ENCODE measurements at regions not wholly inside any gene's neighbourhood (a gene's known extent, or its start where the extent isn't known, plus 50 kb on each side); places are given as distances from the start of the nearest gene placed in this dataset.

GRCh38 chrX:39862963-39863362 lies 234.8 kb downstream of the BCOR start:
- CTCF ChIA-PET = no interaction called here
- TF ChIP-seq ZNF335 (tag by site-specific recombination; conservative IDR thresholded peaks at IDR 0.05) = no peak
- TF ChIP-seq MEIS1 (CRISPR knock-in tag; IDR thresholded peaks at IDR 0.05; ENCODE audit: borderline replicate concordance) = no peak
- TF ChIP-seq ZNF596 (tag by site-specific recombination; IDR thresholded peaks at IDR 0.05) = no peak
- no peak for TF ChIP-seq ZNF677 (tag by site-specific recombination; IDR thresholded peaks at IDR 0.05)
- no peak for TF ChIP-seq ZNF785 (tag by site-specific recombination; IDR thresholded peaks at IDR 0.05)
- no peak for TF ChIP-seq SCRT2 (tag by site-specific recombination; IDR thresholded peaks at IDR 0.05)
- no peak for TF ChIP-seq ZXDB (tag by site-specific recombination; IDR thresholded peaks at IDR 0.05)
- Histone ChIP-seq H3K36me3 (ENCODE audit: control insufficient read depth in 2 of 2, insufficient read depth in 1 of 2, low read length in 2 of 2) (no peaks in the 10 kb centered on the region), H3K9me3 (ENCODE audit: control insufficient read depth, insufficient read depth, low read depth, low read length) (no peaks in the 10 kb centered on the region), H3K4me3 (ENCODE audit: low read depth, low read length) (no peak overlapping the region), H3K27ac (ENCODE audit: extremely low read depth, low read depth, low read length) (no peak overlapping the region), H3K4me1 (ENCODE audit: control insufficient read depth, insufficient read depth, low read length) (no peaks in the 10 kb centered on the region)
- POLR2A ChIA-PET = no interaction called here

DNA sequence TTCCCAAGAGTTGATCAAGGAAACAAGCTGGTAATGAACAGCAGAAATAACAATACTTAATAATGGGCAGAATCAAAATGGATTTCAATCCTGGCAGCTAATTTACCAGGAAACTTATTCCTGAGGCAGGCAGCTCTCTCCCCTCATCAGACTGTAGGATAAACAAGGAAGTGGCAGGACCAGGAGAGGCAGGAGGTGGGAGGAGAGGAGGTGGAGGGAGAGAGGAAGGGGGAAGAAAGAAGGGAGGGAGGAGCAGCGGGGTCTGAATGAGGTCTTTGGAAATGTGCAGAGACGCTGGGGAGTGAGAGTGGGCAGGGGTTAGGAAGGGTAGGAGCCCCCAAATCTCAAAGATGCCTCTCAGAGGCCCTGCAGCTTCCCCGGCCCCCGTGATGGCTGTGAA lies 231.5 kb downstream of the BCOR start:
- CTCF ChIA-PET = interaction anchor here (0.9 kb wide), 1 partner anchor 10 kb away, joined by 4 read pairs; no protein-coding TSS in a partner anchor
- no peaks in the 10 kb centered on the region for H3K36me3 ChIP-seq (ENCODE audit: control insufficient read depth in 2 of 2, insufficient read depth in 1 of 2, low read length in 2 of 2)
- H3K27ac ChIP-seq (ENCODE audit: extremely low read depth, low read depth, low read length) = no peak overlapping the region
- 0 out of 2 replicates have a peak, but pooled peaks cover 2% of the 10 kb centered on the region for H3K4me1 ChIP-seq (ENCODE audit: control insufficient read depth, insufficient read depth, low read length)
- H3K9me3 ChIP-seq (ENCODE audit: control insufficient read depth, insufficient read depth, low read depth, low read length) = no peaks in the 10 kb centered on the region
- no peak overlapping the region for H3K4me3 ChIP-seq (ENCODE audit: low read depth, low read length)
- POLR2A ChIA-PET = no interaction called here
- TF ChIP-seq EGR2 (tag by site-specific recombination; IDR thresholded peaks at IDR 0.05; ENCODE audit: low read depth) = peak; percentile 78
- TF ChIP-seq, protein P1, sequence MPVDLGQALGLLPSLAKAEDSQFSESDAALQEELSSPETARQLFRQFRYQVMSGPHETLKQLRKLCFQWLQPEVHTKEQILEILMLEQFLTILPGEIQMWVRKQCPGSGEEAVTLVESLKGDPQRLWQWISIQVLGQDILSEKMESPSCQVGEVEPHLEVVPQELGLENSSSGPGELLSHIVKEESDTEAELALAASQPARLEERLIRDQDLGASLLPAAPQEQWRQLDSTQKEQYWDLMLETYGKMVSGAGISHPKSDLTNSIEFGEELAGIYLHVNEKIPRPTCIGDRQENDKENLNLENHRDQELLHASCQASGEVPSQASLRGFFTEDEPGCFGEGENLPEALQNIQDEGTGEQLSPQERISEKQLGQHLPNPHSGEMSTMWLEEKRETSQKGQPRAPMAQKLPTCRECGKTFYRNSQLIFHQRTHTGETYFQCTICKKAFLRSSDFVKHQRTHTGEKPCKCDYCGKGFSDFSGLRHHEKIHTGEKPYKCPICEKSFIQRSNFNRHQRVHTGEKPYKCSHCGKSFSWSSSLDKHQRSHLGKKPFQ (tag by site-specific recombination; IDR thresholded peaks at IDR 0.05) = no peak
- no peak for TF ChIP-seq REPIN1 (tag by site-specific recombination; IDR thresholded peaks at IDR 0.05; ENCODE audit: low read depth)
- TF ChIP-seq, protein P2, sequence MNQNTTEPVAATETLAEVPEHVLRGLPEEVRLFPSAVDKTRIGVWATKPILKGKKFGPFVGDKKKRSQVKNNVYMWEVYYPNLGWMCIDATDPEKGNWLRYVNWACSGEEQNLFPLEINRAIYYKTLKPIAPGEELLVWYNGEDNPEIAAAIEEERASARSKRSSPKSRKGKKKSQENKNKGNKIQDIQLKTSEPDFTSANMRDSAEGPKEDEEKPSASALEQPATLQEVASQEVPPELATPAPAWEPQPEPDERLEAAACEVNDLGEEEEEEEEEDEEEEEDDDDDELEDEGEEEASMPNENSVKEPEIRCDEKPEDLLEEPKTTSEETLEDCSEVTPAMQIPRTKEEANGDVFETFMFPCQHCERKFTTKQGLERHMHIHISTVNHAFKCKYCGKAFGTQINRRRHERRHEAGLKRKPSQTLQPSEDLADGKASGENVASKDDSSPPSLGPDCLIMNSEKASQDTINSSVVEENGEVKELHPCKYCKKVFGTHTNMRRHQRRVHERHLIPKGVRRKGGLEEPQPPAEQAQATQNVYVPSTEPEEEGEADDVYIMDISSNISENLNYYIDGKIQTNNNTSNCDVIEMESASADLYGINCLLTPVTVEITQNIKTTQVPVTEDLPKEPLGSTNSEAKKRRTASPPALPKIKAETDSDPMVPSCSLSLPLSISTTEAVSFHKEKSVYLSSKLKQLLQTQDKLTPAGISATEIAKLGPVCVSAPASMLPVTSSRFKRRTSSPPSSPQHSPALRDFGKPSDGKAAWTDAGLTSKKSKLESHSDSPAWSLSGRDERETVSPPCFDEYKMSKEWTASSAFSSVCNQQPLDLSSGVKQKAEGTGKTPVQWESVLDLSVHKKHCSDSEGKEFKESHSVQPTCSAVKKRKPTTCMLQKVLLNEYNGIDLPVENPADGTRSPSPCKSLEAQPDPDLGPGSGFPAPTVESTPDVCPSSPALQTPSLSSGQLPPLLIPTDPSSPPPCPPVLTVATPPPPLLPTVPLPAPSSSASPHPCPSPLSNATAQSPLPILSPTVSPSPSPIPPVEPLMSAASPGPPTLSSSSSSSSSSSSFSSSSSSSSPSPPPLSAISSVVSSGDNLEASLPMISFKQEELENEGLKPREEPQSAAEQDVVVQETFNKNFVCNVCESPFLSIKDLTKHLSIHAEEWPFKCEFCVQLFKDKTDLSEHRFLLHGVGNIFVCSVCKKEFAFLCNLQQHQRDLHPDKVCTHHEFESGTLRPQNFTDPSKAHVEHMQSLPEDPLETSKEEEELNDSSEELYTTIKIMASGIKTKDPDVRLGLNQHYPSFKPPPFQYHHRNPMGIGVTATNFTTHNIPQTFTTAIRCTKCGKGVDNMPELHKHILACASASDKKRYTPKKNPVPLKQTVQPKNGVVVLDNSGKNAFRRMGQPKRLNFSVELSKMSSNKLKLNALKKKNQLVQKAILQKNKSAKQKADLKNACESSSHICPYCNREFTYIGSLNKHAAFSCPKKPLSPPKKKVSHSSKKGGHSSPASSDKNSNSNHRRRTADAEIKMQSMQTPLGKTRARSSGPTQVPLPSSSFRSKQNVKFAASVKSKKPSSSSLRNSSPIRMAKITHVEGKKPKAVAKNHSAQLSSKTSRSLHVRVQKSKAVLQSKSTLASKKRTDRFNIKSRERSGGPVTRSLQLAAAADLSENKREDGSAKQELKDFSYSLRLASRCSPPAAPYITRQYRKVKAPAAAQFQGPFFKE (tag by site-specific recombination; IDR thresholded peaks at IDR 0.05; ENCODE audit: borderline replicate concordance) = no peak
- TF ChIP-seq GLIS2 (tag by site-specific recombination; IDR thresholded peaks at IDR 0.05) = no peak
- no peak for TF ChIP-seq ZNF670 (tag by site-specific recombination; IDR thresholded peaks at IDR 0.05; ENCODE audit: low read depth)
- no peak for TF ChIP-seq ZNF311 (tag by site-specific recombination; IDR thresholded peaks at IDR 0.05; ENCODE audit: borderline replicate concordance)
- TF ChIP-seq ZNF157 (tag by site-specific recombination; IDR thresholded peaks at IDR 0.05) = no peak
- no peak for TF ChIP-seq ZNF692 (tag by site-specific recombination; IDR thresholded peaks at IDR 0.05)
- TF ChIP-seq, protein P3, sequence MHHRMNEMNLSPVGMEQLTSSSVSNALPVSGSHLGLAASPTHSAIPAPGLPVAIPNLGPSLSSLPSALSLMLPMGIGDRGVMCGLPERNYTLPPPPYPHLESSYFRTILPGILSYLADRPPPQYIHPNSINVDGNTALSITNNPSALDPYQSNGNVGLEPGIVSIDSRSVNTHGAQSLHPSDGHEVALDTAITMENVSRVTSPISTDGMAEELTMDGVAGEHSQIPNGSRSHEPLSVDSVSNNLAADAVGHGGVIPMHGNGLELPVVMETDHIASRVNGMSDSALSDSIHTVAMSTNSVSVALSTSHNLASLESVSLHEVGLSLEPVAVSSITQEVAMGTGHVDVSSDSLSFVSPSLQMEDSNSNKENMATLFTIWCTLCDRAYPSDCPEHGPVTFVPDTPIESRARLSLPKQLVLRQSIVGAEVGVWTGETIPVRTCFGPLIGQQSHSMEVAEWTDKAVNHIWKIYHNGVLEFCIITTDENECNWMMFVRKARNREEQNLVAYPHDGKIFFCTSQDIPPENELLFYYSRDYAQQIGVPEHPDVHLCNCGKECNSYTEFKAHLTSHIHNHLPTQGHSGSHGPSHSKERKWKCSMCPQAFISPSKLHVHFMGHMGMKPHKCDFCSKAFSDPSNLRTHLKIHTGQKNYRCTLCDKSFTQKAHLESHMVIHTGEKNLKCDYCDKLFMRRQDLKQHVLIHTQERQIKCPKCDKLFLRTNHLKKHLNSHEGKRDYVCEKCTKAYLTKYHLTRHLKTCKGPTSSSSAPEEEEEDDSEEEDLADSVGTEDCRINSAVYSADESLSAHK (tag by site-specific recombination; IDR thresholded peaks at IDR 0.05) = no peak
- TF ChIP-seq ZNF302 (tag by site-specific recombination; IDR thresholded peaks at IDR 0.05; ENCODE audit: low read depth) = no peak
- no peak for TF ChIP-seq ZNF391 (tag by site-specific recombination; IDR thresholded peaks at IDR 0.05; ENCODE audit: borderline replicate concordance, low read depth)
- TF ChIP-seq PRDM1 (tag by site-specific recombination; IDR thresholded peaks at IDR 0.05) = no peak
- no peak for TF ChIP-seq ZNF843 (tag by site-specific recombination; IDR thresholded peaks at IDR 0.05)
- no peak for TF ChIP-seq ZNF26 (tag by site-specific recombination; IDR thresholded peaks at IDR 0.05)

All from HEK293 (cell line).